Vagina (tissue), 2 donors: ENCODE measurements at regions not wholly inside any gene's neighbourhood (a gene's known extent, or its start where the extent isn't known, plus 50 kb on each side); places are given as distances from the start of the nearest gene placed in this dataset.

Experiments
- POLR2A ChIP-seq, 2 donors: fragments of 450-650 bp; IDR thresholded peaks; one replicate each; pipeline ENCODE4 v1.6.1; 2017; ENCODE audit warnings: antibody characterized with exemption in 2 of 2, mild to moderate bottlenecking in 2 of 2, moderate library complexity in 2 of 2
- TF ChIP-seq, protein P1 (sequence below), 3 experiments: fragments of 450-650 bp in 2 of 3; fragments of 200-600 bp in 1 of 3; sonication (generic) in 1 of 3; IDR thresholded peaks; one replicate each; pipeline ENCODE4 v1.5.1; 2017 to 2019; ENCODE audit warnings: antibody characterized with exemption in 3 of 3, mild to moderate bottlenecking in 2 of 3, moderate library complexity in 2 of 3

DNA sequence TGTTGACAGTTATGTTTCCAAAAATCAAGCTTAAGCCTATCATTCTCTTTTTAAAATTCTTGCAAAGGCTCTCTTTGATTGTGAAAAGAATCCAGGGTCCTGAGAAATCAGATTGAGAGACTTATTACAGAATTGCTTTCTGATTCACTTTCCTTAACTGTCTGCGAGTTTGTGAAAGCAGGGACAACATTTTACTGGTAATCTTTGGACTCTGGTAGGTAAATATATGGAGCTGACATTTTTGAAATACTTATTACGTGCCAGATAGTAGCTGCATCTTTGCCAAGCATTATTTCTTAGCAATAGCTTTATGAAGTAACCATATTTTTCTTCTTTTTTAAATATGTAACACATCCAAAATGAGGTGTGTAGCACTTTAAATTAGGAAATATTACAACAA is 570.9 kb downstream of the CMPK2 start:
- TF ChIP-seq POLR2A (IDR thresholded peaks at IDR 0.05), result no peak
- TF ChIP-seq, protein P1, sequence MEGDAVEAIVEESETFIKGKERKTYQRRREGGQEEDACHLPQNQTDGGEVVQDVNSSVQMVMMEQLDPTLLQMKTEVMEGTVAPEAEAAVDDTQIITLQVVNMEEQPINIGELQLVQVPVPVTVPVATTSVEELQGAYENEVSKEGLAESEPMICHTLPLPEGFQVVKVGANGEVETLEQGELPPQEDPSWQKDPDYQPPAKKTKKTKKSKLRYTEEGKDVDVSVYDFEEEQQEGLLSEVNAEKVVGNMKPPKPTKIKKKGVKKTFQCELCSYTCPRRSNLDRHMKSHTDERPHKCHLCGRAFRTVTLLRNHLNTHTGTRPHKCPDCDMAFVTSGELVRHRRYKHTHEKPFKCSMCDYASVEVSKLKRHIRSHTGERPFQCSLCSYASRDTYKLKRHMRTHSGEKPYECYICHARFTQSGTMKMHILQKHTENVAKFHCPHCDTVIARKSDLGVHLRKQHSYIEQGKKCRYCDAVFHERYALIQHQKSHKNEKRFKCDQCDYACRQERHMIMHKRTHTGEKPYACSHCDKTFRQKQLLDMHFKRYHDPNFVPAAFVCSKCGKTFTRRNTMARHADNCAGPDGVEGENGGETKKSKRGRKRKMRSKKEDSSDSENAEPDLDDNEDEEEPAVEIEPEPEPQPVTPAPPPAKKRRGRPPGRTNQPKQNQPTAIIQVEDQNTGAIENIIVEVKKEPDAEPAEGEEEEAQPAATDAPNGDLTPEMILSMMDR (IDR thresholded peaks at IDR 0.05), result no peak
